Stimulated activated CD4-positive, alpha-beta T cell treated with anti-CD3 and anti-CD28 coated beads, Interleukin-15, amount 100 ng/mL, for 24 hours (primary cell): ENCODE measurements at regions not wholly inside any gene's neighbourhood (a gene's known extent, or its start where the extent isn't known, plus 50 kb on each side); places are given as distances from the start of the nearest gene placed in this dataset.

Experiments
- DNase-seq: peaks from one replicate; pipeline ENCODE4 v3.0.0-alpha.2; 2020

DNA sequence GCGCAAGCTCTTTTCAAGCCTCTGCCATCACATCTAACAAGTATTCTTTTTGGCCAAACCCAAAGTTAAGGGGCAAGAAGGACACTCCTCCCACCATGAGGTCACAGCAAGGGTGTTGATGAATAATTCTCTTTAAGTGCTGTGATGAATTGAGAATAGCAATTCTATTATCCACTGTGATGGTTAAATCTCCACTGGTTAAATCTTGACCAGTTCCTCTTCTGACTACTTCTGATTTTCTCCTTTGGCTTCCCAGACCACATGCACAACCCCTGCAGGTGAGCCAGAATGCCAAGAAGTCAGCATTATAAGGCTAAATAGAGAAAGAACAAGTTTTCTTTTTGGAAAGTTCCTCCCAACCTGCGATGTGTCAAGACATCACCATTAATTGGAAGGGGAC lies 90.6 kb upstream of the BCL2L14 start:
- no peak for DNase-seq

DNA sequence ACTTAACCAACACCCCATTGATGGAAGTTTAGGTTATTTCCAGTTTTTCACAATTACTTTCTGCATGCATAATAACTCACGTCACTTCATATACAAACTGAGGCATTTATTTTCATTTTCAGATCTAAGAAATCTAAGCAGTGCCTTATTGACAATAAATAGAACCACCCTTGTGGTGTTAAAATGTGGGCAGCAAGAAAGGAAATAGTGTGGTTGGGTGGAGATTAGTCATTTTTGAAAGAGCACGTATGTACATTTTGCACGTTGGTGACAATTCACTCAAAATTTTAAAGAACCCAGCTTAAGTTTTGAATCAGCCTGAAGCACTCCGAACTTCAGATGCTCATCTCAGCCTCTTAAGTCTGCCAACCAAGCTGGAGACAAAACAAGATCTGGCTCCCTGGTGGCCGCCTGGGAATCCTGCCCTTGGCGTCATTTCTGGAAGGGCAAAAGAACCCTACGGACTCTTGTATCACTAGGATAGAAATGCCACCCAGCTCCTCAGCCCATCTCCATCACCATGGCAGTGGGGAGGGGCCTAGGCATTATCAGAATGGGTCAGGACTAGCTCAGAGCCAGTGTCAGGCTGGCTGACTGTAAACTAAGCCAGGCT lies 89.5 kb upstream of the BCL2L14 start:
- DNase-seq = peak; percentile 61

DNA sequence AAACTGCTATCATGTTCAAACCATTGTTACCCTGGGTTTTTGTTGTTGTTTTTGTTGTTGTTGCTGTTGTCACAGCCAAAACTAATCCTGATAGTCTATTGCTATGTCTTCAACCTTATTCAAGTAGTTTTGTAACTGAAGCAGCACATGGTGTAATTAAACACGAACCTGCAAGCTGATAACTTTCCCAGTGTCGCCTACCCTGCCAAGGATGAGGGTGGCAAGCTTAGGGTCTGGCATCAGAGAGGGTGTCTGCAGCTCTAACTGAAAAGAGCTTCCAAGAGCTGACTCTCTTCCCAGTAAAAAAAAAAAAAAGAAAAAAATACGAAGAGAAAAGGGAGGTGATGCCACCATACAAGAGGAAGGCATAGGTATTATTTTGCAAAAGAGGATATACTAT lies 86.3 kb upstream of the BCL2L14 start:
- no peak for DNase-seq

DNA sequence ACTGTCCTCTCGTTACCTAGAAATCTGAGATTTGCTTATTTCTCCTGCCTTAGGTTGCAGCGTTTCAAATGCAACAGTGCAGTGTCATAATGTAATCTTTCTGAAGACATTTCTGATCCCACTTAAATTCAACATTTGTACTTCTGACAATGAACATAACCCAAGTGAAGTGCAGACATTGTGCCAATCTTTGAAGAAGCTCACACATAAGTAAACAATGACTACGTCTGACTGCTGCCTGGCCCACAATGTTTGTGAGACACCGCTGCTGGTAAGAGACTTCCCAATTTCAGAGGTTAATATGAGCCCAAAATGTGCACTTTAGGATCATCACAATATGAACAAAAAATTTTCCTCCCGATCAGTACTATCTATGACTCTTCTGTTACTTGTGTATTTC lies 84.6 kb upstream of the BCL2L14 start:
- no peak for DNase-seq

DNA sequence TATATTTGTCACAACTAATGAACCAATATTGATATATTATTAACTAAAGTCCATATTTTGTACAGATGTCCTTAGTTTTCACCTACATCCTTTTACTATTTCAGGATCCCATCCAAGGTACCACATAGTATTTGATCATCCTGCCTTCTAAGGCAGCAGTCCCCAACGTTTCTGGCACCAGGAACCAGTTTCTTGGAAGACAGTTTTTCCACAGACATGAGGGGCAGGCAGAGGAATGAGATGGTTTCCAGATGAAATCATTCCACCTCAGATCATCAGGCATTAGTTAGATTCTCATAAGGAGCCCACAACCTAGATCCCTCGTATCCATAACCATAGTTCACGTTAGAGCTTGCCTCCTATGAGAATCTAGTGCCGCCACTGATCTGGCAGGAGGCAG lies 82.8 kb upstream of the BCL2L14 start:
- no peak for DNase-seq

DNA sequence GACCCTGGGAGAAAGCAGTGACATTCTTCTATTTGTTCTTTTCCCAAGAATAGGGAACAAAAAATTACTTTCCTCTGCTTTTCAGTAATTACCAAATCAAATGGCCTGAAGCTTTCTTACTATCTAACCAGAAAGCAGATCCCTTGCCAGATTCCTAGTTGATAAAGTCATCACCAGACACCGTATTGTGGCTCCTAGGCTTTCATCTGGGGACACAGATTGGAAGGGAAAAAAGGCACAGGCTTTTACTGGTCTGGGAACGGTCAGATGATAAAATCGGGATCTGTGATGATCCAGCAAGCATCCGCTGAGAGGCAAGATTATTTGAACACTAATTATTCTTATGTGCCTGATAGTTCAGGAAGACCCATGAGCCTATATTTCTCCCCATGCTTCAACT lies 79.1 kb upstream of the BCL2L14 start:
- no peak for DNase-seq

DNA sequence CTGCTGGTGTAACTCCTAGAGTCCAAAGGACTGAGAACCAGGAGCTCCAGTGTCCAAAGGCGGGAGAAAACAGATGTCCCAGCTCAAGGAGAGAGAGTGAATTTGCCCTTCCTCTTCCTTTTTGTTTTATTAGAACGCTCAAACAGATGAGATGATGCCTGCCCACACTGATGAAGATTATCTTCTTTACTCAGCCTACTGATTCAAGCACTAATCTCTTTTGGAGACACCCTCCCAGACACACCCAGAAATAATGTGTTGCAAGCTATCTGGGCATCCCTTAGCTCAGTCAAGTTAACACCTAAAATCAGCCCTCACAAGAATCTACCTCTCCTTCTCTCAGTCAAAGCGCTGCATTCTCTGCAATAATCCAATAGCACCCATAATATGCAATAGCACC lies 78.2 kb upstream of the BCL2L14 start:
- no peak for DNase-seq

DNA sequence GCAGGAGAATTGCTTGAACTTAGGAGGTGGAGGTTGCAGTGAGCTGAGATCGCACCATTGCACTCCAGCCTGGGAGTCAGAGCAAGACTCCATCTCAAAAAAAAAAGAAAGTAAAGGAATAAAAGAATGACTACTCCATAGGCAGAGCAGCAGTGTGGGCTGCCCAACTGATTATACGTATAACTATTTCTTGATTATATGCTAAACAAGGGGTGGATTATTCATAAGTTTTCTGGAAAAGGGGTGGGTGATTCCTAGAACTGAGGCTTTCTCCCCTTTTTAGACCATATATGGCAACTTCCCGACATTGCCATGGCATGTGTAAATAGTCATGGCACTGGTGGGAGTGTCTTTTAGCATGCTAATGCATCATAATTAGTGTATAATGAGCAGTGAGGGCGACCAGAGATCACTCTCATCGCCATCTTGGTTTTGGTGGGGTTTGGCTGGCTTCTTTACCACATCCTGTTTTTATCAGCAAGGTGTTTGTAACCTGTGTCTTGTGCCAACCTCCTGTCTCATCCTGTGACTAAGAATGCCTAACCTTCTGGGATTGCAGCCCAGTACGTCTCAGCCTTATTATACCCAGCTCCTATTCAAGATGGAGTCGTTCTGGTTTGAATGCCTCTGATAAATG lies 72.3 kb upstream of the BCL2L14 start:
- DNase-seq = peak; percentile 29

DNA sequence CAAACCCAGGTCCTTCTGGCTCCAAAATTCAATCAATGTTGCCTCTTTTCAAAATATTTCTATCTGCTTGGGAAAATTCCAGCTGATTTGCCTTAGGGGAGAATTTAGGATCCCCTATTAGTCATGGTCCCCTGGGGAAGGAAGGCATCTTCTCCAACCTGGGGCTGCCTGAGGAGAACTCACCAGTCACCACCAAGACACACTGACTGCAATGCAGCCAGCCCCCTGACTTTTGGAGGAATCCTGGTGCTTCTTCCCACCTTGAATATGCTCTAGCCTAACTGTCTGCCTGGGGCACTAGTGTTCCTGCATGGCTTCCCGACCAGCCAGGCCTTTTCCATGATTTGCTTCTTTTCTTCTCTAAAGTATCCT lies 71.8 kb upstream of the BCL2L14 start:
- no peak for DNase-seq

DNA sequence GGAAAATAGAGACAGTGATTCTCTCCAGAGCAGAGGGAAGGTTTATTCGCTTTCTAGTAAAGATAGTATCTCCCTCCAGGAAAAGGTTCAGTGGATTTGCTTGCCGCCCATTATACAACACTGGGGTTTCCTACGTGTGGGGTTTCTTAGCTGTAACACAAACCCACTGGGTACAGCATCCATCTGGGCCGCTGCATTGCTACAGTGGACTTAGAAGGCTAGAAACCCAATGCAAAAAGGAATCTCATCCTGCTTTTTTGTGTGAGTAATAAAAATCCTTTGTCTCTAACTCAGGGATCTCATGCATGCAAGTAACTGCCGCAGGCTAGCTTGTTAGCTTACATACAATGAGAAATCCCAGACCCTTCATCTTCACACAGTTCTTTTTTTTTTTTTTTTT lies 67.1 kb upstream of the BCL2L14 start:
- no peak for DNase-seq

DNA sequence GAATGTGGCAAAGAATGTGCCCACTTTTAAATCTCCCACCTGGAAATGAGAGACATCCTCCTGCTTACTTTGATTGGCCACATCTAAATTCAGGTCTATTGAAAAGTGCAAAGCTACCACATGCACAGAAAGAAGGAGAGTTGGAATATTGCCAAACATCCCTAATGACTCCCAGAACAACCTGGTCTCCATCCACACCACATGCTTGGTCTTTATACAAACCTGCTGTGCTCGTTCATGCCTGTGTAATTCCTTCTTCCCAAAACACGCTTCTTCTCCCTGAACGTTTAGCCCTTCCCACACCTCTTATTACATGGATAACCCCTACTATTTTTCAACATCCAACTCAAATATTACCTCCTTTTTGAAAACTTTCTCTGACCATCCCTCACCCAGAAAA lies 66.2 kb upstream of the BCL2L14 start:
- no peak for DNase-seq

DNA sequence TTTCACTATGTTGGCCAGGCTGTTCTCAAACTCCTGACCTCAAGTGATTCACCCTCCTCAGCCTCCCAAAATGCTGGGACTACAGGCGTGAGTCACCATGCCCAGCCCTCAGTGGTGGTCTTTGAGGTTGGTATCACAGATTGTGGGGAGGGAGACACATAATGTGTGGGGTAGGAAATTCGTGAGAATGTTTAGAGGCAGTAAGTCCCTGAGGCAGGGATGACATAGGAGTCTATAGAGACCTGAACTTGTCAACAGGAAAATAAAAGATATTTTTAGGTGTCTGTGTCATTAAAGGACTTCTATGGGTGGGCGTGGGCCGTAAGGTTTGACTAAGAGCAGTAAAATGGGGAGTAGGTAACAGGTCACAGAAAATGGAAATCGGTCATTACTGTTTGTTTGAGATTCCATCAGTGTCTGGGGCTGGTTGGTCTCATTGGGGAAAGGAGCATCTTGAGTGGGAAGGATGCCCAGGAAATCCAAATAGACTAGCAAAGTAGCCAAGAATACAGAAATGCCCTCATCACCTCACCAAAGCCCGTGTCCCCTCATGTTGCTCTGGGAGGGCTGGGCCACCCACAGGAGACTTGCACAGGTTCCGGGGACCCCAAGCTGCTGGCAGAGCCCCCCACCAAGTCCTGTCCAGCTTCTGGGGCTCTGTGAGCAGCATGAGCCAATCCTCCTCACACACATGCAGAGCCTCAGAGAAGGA lies 63.6 kb upstream of the BCL2L14 start:
- peak; percentile 88 for DNase-seq

DNA sequence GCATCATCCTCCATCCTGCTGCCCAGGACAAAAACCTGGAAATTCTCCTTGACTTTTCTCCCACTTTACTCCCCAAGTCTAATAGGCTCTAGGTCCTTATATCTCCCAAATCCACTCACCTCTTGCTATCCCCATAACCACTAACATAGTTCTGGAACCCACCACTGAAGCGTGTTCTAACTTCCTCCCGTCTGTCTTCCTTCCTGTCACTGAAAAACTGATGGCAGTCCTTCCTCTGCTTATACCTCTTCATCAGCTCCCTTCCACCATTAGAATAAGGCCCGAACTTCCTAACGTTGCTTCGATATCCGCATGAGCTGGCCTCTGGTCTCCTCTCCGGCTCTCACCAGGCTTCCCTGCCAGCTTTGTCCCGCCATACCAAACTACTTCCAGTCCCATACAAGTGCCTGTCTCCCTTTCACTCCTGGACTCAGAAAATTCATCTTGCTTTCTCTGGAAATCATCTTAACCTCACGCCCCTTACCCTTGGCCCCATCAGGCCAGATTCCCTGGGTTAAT lies 63.0 kb upstream of the BCL2L14 start:
- no peak for DNase-seq

DNA sequence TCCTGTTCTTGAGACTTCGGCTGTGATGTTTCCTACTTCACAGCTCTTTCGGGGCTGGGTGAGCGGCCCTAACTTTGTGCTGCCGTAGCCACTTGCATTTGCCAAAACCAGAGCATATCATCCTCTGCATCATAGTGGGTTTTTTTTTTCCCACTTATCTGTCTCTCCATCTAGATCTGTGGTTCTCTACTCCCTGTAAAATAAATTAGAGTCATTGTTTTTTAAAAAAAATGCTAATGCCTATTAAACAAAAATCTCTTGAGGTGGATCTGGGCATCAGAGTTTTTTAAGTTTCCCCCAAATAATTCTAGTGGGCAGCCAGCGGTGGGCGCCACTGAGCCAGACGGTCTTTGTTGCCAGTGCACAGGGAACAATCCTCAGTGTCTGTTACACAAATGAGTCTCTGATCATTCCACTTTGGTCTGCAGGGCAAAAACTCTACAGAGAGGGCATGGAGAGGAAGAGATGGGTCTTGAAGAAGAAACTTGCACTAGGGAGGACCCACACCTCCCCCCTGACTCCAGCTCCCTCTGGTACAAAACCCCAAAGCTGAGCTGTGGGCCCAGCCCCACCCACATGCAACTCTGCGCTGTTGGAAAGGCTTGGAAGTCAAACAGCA lies 62.4 kb upstream of the BCL2L14 start:
- peak; percentile 70 for DNase-seq

DNA sequence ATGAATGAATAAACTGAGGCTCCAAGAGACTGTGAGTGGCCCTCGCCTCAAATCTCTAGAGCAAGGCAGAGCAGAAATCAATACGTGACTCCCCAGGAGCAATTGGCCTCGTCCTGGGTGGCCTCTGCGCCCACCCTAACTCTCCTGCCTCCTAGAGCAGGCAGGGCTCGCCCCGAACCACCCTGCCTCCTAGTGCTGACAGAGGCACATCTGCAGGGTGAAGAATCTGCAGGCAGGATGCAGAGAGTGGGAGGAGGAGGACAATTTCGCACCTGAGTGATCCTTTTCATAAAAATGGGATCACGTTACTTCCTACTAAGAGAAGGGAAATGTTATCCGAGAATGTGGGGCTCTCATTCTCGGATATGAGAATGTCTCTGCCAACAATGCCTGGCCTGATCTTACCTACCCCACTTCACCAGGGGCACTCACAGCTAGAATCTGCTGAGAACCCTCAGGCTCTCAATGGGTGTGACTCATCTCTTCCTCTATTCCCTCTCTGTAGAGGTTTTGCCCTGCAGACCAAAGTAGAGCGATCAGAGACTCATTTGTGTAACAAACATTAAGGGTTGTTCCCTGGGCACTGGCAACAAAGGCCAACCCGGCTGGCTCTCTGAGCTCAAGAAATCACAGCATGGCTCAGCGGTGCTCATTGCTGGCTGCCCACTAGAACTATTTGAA lies 61.7 kb upstream of the BCL2L14 start:
- DNase-seq = peak; percentile 57

DNA sequence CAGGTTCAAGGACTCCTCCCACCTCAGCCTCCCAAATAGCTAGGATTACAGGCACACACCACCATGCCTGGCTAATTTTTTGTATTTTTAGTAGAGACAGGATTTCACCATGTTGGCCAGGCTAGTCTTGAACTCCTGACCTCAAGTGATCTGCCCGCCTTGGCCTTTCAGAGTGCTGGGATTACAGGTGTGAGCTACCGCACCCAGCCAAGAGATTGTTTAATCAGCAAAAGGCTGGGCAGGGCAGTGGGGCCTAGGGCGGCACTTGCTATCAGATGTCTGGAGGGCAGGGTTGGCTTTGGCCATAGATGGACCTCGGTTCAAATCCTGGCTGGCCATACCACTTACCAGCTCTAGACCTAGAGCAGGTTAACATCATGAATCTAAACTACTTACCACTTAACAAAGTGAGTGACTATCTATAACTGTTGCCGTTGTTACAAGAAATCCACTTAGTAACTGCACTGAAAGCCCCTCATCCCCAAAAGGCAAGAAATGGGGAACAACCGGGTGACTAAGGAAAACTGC lies 60.9 kb upstream of the BCL2L14 start:
- DNase-seq = peak; percentile 44

DNA sequence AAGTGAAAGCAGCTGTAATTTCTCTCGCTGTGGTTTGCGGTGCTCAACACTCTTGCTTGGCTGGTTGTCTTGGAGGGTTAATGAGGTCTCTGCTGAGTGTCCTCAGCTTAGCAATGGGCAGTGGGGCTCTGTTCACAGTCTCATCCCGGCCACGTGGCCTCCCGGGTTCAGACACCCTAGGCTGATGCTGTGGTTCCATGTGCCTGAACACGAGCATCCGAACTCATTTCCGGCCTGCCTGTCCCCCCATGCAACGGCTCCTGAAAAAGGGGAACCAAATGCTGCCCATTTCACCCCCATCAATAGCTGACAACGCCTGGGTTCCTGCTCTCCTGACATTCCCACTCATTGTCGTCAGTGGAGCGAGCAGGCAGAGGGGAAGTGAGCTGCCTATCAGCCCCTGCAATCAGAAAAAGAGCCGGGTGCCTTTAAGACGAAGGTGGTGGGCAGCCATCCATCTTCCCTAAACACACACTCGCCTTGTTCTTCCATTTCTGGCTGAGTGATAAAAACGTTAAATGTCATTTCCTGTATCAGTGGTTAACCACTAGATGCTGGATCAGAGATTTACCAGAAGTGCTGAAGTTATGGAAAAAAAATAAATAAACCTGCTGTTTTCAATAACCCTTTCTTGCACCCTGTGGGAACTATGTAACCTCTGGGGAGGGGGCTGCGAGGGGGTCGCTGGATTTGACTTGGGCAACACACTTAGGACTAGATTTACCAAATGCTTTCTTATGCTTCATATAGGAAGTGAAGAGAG lies 60.3 kb upstream of the BCL2L14 start:
- peak; percentile 80 for DNase-seq

DNA sequence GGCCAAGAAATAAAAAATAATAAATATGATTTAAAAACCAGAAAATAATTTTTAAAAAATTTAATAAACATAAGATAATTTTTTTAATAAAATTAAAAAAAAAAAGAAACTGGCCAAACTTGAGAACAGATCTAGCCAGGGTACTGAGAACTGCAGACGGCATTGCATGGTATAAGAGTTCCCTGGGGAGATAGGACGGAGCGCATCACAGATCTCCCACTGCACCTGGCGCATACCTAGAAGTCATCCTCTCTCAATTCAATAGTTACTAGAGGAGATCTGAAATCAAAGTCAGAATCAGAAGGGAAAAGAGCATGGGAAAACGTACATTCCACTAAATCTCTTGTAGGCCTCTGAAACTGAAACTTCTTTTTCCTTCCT lies 58.9 kb upstream of the BCL2L14 start:
- no peak for DNase-seq

DNA sequence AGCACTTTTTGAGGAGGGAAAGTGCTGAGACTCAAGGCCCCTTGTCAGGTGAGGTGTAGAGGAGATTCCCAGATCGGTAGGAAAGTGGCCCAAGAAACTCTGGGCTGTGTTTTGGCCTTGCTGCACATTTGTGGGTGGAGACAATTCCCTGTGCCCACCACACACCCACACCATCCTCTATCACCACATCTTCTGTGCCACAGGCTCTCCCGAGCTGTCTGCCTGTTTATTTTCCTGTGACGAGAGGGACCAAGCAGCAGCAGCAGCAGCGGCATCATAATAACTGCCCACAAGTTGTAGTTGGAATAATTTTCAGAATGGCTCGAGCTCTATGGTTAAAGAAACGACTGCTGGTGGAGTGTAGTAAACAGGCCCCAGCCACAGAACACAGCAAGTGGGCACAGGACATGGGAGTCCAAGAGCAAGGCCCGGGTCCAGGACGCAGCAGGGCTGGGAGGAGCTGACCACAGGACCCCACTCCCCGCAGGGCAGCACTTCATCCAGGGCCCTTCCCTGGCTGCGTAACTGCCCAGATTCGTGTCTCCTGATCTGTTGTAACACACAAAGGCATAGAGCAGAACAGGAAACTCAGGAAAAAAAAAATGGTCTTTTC lies 55.6 kb upstream of the BCL2L14 start:
- no peak for DNase-seq

DNA sequence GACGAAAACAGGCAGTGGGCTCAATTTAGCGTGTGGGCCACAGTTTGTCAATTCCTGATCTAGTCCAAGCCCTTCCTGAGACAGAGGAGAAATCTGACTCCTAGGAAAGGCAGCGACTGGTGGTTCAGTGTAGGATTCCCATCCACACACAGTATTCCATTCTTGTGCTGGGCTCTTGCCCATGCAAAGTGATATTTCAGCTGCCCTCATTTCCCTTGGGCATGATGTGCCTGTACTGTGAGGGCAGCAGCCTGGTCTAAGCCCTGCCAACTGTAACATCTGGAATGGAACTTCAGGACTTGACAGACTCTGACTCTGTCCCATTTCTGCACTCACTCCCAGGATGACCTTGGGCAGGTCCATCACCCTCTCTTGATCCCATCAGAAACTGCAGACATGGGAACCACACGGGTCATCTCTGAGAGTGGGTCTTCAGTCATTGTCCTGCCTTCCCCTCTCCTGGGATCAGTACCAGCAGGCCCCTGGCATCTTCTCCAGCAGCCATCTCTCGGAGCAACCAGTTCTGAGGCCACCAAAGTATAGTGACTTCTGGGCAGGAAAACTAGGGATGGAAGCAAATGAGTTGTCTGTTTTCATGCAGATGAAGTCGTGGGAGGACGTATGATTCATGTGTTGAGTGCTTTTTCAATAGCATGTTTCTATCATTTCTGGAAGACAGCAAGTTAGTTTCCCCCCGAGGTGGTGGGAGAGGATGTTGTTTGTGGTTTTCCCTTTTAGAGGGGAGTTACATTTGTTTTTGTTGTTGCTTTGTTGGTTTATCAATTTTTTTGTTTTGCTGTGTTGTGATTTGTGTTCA lies 54.2 kb upstream of the BCL2L14 start:
- peak; percentile 50 for DNase-seq

DNA sequence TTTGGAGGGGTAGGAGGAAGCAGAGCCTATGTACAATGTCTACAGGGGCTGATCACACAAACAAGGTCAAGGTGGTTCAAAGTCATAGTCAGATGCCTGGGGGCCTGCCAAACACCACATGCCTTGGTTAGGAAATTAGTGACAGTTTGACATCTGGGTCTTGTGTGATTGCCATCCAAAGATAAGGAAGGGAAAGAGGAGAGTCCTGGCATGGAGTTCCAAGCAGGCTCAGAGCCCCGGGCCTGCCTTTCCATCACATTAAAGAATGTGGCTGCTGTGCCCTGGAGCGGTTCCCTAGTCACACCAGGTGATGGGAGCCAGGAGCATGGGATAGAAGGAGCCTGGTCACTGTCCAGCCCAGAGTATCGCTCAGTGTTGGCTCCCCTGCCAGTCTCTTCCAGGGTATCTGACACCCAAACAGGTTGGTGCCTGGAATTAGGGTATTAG lies 53.6 kb upstream of the BCL2L14 start:
- peak; percentile 49 for DNase-seq
